NCI-H2029 treated with DMSO at 0.1 percent for 48 hours (cell line): ENCODE measurements at regions not wholly inside any gene's neighbourhood (a gene's known extent, or its start where the extent isn't known, plus 50 kb on each side); places are given as distances from the start of the nearest gene placed in this dataset.
"Not testable (repeated sequence)": the region's sequence is repeated elsewhere in the genome, so short reads cannot be mapped to it uniquely, and the experiment has no call there.

Source experiments
- DNase-seq: peaks from one replicate; lab custom pipeline; 2025; lab: John Stamatoyannopoulos, UW

DNA sequence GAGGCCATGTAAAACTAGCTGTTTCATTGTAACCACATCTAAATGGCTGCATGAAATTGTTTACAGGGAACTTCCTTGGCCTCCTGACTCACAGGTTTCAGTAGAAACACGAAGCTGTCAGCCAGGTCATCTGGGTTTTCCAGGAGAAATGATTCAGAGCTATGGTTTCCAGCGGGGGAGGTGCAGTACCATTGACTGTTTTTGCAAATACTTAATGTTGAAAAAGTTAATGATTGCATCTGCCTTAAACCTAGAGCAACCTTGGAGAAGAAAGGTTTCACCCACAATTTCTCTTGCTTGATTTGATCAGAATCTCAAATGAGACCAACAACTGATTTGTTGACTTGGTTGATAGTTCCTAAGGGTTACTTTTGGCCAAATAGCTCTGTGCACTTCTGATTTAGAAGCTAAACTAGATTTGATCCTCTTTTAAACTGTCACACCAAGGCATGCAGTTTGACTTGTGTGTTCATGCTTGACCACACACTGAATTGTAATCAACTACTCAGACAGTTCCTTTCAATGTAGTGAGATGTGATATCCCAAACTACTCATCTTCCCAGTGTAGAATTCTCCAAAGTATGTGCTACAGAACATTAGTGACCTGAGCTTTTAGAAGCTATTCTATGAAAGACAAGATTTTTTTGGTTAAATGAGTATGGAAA lies 193.5 kb upstream of the CHST9 start:
- no peak for DNase-seq

DNA sequence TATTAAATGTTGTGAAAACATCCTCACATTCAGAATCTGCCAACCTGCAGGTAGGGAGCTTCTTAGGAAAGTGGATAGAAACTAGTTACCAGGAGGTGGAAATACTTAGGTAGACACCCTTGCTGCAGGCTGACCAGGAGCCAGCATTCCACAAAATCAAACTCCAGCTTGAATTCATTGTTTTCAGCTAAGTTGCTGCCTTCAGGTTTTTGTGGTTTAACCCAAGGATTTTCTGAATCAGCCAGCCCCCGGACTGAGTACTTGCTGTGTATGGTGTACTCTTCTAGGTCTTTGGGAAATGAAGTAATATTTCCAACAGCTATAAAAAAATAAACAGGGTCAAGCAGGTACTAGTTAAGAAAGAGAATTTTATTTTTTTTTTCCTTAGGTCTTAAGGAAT lies 192.1 kb upstream of the CHST9 start:
- DNase-seq, result no peak

DNA sequence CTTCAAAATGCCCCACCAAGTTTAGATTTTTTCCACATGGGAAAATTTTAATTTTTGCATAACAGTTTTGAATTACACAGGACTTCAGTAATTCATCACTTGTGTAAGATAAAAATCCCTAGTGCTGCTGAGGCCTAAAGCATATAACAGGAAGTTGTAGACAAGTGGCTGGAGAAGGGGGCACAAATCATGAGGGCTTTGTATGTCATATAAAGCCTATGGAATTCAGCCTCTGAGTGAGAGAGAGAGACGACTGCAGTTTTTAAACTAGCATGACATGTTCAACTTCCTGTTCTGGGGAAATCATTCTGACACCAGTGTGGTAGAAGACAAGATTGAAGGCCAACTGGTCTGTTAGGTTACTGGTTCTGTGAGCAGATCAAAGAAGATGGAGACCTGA lies 187.3 kb upstream of the CHST9 start:
- no peak for DNase-seq

DNA sequence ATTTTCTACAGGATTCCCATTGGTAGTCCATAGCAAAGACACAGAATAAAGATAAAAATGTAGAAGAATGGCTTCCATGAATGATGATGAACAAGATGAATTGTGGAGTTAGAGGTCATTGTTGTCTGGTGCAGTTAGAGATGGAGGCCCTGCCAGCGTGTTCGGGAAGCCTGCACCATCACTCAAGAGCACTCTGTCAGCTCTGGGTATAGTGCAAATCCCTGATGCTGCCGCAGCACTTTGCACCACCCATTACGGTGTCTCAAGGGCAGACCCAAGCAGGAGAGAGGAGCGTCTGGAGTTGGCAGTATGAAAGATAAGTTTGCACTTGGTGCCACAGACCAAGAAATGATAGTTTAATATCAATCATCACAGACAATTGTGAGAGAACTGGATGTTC lies 181.6 kb upstream of the CHST9 start:
- DNase-seq, result no peak

DNA sequence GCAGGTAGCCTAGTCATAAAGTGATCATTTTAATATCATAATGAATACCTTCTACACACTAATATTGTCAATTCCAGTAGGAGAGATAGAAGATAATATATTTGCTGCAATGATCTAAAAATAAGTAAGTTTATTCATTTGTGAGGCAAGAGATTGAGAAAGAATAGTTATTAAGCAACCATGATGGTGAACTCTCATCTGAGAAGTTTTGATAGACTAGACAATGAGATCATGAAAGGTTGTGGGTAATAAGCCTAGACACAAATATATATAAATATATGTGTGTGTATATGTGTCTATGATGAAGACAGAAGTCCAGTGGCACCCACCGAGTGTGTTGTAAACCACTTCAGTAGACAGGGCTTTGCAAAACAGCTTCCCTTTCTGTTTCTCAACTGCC lies 181.0 kb upstream of the CHST9 start:
- DNase-seq, result no peak

DNA sequence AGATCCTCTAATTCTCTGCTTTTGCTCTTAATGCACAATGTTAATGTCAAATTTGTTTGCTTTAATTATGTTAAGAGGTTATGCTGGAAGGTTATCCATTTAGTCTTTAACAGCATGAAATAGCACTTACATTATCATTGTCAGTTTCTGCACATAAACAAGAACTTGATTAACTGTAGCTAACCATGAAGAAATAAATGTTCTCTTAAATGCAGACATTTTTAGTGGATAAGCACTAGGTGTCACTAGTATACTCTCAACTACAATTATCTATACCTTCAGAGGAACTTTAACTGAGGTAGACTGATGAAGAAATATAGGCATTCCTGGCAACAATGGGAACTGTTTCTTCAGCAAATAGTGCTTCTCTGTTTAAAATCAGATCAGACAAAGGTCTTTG lies 178.8 kb upstream of the CHST9 start:
- DNase-seq, result no peak

DNA sequence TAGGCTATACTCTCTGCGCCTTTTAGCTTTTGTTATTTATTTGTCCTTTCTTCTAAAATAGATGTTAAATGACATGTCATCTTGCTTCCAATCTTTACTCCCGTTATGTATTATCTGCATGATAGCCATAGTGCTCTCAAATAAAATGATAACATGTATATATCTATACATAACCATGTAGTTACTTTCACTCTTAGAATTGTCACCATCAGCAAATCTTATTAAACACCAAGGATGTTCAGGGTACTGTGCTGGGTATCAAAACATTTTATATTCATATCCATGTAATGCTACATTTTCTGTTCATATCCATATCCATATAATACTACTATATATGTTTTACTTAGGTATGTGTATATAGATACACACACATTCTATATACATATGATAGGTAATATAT lies 176.4 kb upstream of the CHST9 start:
- DNase-seq, result no peak

DNA sequence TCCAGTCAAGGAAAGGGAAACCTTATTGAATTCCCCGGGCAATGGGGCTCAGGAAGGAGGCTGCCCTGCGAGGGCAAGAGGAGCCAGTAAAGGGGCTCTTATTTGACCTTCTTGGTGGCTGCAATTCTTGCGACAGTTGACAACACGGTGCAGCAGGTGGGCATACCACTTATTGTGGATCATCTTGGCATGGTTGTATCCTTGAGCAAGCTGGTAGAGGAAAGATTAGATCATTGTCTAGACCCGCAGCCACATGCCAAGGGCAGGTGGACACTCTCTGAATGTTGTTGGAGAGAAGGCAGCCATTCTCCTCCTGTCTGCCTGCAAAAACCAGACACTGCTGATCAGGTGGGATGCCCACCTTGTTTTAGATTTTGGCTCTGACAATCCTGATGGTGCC lies 170.2 kb upstream of the CHST9 start:
- DNase-seq, result no peak

DNA sequence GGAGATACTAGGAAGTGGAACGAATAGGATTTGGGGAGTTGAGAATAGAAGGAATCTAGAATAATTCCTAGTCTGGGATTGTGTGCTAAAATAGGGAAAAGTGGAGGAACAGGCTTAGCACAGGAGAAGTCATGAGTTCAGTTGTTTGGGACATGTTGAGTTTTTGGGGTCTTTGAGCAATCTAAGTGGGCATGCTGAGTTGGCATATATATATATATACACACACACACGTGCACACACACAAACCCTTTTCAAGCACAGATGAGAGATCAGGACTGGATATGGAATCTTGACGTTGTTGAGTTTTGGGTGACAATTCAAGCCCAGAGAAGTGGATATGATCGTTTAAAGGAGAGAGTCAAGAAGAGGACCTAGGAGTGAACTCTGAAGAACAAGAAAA lies 168.2 kb upstream of the CHST9 start:
- DNase-seq, result no peak

DNA sequence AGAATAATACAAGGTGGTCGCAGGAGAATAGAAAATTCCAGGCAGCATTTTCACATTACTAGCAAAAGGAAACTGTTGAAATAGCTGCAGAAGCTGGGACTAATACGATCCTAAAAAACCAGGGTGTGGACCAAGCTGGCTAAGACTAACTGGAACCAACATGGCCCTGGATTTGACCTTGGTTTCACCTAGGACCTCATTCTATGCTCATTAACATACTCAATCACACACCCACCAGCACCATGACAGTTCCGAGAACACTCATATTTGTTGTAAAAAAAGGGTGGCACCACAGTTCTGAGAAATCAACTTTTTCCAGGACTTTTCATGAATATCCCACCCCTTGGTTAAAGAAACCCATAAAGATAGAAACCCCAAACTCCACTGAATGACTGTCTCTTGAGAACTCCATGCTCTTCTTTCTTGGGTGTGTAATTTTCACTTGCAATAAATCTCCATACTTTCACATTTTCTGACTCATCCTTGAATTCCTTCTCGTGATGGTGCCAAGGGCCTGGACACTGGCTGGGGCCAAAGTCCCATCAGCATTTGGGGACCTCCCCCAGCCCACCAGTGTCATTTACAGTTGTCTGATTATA lies 164.3 kb upstream of the CHST9 start:
- no peak for DNase-seq

DNA sequence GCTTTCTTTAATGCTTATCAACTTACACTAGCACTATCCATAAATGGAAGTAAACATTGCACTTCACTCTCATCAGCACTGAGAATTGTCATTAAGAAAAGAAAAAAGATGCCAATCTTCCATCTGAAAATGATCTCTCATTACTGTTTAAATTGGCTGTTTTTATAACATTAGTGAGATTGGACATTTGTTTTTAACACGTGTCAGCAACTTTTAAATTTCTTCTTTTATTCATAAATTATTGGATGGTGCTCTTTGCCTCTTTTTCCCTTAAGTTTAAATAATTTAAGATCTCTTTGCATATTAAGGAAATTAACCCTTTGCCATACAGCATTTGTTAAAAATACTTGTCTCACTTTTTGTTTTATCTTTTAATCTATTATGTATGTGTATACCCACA lies 146.5 kb upstream of the CHST9 start:
- no peak for DNase-seq

DNA sequence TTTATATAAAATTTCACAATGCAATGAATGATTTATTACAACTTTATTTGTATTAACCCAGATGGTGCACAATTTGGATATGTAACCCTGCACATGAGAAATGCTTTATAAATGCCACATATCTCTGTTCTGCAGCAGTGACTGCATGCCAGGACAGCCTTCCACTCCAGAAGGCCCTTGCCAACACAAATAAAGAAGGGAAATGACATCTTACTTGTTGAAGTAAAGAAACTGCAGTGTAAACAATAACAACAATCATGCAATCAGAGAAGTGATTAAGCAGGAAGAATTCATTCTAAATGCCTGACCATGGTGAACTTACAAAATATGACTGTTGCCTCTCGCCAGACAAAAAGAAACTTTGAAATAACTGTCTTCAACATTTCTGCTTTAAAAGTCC lies 129.9 kb upstream of the CHST9 start:
- DNase-seq, result no peak

DNA sequence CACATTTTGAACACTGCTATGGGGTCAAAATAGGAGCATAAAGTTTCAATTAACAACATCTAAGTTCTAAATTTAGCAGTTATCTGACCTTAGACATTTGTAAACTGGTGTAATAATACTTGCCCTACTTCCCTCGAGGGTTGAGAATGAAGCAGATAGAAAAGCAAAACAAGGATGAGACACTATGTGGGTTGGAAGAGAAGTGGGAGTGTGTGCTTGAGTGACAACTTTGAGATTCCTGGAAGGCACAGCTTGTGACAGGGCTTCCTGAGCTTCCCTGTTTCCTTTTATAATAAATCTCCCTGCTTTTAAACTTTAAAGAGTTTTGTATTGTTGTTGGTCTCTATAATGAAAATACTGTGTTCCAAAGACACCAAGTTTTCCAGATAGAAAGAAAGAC lies 128.6 kb upstream of the CHST9 start:
- no peak for DNase-seq

DNA sequence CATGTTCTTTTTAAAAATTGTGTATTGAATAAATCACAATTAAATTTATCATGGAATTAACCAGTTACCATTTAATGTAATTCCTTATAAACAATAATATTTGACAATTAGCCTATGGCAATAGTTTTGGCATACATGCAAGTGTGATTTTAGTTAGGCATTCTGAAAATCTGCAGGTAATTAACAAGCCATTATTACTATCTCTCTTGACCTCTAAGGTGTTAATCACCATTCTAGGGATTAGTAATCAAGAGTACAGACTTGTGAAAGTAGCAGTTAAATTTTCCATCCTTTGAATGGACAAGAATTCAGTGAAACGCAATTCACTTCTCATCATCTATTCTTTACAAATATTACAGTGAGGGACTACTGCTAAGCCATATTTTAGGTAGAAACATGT lies 127.7 kb upstream of the CHST9 start:
- DNase-seq, result no peak

DNA sequence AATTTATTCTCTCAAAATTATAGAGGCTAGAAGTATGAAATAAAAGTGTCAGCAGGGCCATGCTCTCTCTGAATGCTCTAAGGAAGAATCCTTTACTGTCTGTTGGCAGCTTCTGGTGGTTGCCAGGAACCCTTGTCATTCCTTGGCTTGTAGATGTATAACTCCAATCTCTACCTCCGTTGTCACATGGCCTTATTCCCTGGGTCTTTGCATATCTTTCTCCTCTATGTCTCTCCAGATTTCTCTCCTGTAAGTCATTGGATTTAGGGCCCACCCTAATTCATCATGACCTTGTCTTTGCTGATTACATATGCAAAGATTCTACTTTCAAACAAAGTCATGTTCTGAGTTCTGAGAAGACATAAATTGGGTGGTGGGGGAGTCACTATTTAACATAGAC lies 127.0 kb upstream of the CHST9 start:
- no peak for DNase-seq

DNA sequence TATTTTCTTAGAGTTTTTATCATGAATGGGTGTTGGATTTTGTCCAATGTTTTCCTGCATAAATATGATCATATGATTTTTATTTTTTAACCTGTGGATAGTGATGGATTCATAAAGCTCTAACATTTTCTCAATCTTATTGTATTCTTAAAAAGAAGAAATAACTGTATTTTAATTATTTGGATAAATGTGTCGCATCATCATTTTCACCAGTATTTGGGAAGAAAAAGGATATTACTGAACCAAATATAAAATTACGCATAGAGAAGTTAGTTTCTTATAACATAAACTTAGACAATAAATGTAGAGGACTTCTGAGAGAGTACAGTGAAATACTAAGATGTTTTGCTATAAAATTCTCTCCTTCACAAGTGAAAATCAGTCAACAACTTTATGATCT lies 126.0 kb upstream of the CHST9 start:
- DNase-seq, result no peak

DNA sequence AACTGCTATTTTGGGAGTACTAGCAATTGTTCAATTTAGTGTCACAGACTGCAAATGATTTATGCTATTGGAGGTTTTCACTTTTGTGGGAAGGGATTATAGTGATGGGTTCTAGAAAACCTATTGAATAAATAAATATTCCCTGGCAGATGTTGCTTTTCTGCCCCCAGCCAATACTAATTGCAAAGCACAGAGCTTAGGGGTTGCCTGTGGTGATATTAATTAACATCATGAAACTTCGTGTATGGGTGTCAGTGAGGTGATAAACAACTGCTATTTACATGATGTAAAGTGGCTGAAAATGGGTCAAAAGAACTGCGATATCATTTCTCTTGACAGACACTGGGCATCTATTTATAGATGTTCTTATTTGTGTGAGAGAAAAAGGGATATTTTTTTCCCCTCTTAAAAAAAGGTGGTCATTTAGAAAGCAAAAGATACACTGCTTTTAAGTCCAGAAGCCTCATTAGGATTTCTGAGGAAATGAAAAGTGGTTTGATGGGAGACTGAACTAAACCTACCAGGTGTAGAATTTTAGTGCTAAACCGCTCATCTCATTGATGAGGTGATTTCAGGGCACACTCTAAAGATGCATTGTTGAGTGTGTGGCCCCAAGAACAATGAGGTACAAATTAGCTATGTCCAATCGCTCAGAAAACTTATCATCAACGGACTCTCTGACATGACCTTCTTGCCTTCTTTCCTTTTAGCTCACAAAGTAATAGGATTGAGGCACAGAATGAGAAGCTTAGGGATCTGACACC lies 116.7 kb upstream of the CHST9 start:
- DNase-seq, result no peak

DNA sequence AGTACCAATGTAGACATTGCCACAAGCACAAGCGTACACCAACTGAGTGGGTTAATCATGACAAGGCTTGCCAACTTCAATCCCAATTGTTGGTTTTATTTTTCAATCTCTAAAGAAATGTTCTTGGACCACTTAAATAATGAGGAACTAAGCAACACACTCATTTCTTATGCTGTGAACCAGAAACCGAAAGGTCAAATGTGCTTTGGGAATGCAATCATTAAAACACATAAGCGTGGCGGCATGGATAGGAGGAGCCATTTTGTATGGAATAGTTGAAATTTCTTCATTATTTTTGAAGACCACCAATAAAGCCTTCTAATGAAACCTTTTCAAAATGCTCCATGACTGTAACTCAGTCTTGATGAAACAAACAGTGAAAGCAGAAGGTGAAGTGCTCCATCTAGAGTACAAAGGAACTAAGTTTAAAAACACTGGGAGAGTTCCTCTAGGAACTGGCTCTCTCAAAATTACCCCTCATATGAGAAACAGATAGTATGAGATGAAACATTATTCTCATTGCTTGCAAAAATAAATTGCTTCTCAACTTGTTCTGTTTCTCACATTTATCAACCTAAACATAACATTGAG lies 113.2 kb upstream of the CHST9 start:
- DNase-seq, result no peak

DNA sequence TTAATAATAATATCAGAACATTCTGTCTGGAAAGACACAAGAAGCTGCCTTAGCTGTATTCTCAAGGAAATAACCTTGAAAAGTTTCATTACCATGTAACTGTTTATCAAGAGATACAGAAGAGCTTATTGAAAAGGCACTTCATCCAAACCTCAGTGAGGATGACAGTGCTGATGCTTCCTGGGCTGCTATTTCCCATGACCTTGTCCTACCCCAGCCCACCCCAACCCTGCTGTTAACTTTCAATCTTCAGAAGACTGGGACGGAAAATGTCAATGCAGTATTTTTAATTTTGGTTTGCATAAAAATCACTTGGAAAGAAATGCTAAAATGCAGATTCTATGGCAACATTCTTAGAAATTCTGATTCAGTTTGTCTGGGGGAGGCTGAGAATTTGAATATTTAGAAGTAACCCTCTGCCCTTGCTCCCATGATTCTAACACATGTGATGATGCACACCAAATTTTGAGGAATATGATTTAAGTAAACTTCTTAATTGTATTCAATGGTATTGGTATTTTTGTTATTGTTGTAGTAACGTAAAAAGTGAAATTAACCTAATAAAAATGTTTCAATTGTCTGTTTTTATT lies 101.0 kb upstream of the CHST9 start:
- not testable (repeated sequence) for DNase-seq

DNA sequence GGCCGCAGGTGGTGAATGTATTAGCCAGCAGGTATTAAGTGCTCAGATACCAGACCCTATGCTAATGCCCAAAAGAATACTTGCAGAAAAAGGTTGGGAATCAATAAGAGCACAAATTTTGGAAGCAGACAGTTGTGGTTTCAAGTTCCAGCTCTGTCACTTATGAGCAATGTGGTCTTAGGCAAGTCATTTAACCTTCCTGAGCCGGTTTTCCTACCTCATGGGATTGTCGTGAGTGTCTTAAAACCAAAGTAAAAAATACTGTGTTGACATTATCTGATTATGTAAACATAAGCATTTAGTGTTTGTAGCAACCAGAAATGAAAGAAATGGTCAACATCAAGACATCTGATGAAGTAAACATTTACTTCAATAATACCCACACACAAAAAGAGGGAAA lies 93.0 kb upstream of the CHST9 start:
- no peak for DNase-seq

DNA sequence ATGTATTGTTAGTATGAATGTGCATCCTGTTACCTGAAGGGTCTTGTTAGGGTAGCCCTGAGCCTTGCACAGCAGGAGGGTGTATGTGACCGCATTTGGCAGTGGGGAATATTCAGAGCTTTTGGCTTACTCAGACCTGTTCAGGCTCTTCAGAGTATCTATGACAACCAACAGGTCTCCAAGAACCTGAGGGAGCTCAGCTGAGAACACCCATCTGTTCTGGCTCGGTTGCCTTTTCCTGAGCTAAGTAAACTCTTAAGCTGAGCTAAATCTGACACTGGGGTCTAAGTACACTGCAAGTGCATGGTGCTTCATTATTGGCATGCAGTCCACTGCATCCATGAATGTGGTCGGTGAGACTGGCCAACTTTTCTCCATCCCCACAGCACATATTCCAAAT lies 92.4 kb upstream of the CHST9 start:
- DNase-seq, result no peak

DNA sequence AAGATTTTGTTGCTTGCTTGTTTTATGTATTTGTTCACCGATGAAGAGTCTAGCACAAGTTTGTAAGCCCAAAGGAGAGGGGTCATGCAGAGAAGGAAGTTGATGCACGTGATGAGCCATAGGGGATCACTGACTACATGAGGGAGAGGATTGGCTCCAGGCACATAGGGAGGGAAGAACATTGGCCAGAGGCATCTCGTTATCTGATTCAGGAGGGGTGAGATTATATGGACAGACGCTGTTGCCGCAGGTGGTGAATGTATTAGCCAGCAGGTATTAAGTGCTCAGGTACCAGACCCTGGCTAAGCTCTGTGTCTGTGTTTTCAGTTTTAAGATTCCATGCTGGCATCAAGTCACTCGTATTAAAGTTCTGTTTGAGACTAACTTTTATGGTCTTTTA lies 91.8 kb upstream of the CHST9 start:
- no peak for DNase-seq

DNA sequence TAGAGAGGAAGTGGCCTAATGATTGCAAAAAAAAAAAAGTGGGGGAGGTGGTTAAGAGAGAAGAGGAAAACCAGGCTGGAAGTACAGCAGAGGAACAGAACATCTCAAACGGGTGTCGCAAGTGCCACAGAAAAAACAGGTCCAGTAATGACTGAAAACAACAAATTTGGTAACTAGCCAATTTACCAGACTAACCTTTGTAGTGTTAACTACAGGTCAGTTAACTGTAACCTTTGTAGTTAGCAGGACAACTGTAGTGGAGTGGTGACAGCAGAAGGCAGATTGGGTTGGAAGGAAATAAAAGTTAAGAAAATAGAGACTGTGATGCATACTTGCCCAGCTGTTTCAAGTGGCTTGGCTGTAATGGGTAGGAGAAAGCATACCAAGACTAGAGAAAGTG lies 91.4 kb upstream of the CHST9 start:
- DNase-seq, result no peak
